ENCODE measurements at regions not wholly inside any gene's neighbourhood (a gene's known extent, or its start where the extent isn't known, plus 50 kb on each side); places are given as distances from the start of the nearest gene placed in this dataset.

DNA sequence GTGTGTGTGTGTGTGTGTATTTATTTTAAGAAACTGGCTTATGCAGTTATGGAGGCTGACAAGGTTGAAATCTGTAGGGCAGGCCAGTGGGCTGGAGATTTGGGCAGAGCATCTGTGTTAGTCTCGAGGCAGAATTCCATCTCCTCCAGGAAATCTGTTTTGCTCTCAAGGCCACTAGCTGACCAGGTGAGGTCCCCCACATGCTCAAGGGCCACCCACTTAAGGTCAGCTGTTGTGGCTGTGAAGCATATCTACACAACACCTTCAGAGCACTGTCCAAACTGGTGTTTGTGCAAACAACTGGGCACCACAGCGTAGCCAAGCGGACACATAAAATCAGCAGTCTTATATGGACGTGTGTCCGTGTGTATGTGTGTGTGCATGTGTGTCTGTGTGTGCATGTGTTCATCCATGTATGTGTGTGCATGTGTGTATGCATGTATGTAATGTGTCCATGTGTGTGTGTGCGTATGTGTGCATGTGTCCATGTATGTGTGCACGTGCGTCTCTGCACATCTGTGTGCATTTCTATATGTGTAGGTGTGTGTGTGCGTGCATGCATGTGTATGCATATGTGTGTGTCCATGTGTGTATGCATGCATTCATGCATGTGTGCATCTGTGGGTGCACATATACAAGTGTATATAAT is 400.9 kb downstream of the BRD1 start:
- TF ChIP-seq, protein P1, sequence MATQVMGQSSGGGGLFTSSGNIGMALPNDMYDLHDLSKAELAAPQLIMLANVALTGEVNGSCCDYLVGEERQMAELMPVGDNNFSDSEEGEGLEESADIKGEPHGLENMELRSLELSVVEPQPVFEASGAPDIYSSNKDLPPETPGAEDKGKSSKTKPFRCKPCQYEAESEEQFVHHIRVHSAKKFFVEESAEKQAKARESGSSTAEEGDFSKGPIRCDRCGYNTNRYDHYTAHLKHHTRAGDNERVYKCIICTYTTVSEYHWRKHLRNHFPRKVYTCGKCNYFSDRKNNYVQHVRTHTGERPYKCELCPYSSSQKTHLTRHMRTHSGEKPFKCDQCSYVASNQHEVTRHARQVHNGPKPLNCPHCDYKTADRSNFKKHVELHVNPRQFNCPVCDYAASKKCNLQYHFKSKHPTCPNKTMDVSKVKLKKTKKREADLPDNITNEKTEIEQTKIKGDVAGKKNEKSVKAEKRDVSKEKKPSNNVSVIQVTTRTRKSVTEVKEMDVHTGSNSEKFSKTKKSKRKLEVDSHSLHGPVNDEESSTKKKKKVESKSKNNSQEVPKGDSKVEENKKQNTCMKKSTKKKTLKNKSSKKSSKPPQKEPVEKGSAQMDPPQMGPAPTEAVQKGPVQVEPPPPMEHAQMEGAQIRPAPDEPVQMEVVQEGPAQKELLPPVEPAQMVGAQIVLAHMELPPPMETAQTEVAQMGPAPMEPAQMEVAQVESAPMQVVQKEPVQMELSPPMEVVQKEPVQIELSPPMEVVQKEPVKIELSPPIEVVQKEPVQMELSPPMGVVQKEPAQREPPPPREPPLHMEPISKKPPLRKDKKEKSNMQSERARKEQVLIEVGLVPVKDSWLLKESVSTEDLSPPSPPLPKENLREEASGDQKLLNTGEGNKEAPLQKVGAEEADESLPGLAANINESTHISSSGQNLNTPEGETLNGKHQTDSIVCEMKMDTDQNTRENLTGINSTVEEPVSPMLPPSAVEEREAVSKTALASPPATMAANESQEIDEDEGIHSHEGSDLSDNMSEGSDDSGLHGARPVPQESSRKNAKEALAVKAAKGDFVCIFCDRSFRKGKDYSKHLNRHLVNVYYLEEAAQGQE (IDR thresholded peaks at IDR 0.05; ENCODE audit: insufficient replicate concordance, low read depth), result no peak
- TF ChIP-seq GABPA (IDR thresholded peaks at IDR 0.05; ENCODE audit: low read depth) (no peak), POLR2AphosphoS5 (IDR thresholded peaks at IDR 0.05; ENCODE audit: low read depth) (no peak), SPI1 (IDR thresholded peaks at IDR 0.05; ENCODE audit: borderline replicate concordance, low read depth) (no peak)
- TF ChIP-seq, protein P2, sequence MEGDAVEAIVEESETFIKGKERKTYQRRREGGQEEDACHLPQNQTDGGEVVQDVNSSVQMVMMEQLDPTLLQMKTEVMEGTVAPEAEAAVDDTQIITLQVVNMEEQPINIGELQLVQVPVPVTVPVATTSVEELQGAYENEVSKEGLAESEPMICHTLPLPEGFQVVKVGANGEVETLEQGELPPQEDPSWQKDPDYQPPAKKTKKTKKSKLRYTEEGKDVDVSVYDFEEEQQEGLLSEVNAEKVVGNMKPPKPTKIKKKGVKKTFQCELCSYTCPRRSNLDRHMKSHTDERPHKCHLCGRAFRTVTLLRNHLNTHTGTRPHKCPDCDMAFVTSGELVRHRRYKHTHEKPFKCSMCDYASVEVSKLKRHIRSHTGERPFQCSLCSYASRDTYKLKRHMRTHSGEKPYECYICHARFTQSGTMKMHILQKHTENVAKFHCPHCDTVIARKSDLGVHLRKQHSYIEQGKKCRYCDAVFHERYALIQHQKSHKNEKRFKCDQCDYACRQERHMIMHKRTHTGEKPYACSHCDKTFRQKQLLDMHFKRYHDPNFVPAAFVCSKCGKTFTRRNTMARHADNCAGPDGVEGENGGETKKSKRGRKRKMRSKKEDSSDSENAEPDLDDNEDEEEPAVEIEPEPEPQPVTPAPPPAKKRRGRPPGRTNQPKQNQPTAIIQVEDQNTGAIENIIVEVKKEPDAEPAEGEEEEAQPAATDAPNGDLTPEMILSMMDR (IDR thresholded peaks at IDR 0.05; ENCODE audit: insufficient read depth, low read length), result no peak

All from HL-60 (cell line).